Esophagus squamous epithelium (tissue), 4 donors: ENCODE measurements at regions not wholly inside any gene's neighbourhood (a gene's known extent, or its start where the extent isn't known, plus 50 kb on each side); places are given as distances from the start of the nearest gene placed in this dataset.

Source experiments
- POLR2A ChIP-seq, 4 donors: fragments of 450-650 bp; IDR thresholded peaks; one replicate each; pipeline ENCODE4 v1.6.1; 2017; ENCODE audit warnings: antibody characterized with exemption in 4 of 4, mild to moderate bottlenecking in 4 of 4, moderate library complexity in 3 of 4
- TF ChIP-seq, protein P1 (sequence below), 6 experiments: fragments of 450-650 bp in 4 of 6; fragments of 200-600 bp in 2 of 6; sonication (generic) in 2 of 6; IDR thresholded peaks; one replicate each; pipeline ENCODE4 v1.5.1; 2016 to 2019; ENCODE audit warnings: antibody characterized with exemption in 6 of 6, mild to moderate bottlenecking in 4 of 6, moderate library complexity in 4 of 6

DNA sequence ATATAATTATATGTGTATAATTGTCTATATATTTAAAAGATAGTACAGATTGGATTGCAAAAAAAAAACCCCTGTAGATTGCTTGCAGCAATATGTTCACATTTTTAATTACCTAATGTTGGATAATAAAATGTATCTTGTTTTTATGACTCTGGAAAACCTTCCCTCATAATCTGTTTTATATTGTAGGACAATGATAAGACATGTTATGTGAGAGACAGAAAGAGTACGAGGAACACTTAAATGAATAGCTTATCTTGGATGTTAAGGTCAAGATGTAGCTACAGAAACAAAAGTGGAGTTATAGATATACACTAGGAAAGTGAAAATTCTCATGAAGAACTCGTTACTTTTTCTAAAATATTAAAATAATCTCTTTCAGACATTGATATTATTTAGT is 691.6 kb upstream of the IMPG1 start:
- TF ChIP-seq, protein P1, sequence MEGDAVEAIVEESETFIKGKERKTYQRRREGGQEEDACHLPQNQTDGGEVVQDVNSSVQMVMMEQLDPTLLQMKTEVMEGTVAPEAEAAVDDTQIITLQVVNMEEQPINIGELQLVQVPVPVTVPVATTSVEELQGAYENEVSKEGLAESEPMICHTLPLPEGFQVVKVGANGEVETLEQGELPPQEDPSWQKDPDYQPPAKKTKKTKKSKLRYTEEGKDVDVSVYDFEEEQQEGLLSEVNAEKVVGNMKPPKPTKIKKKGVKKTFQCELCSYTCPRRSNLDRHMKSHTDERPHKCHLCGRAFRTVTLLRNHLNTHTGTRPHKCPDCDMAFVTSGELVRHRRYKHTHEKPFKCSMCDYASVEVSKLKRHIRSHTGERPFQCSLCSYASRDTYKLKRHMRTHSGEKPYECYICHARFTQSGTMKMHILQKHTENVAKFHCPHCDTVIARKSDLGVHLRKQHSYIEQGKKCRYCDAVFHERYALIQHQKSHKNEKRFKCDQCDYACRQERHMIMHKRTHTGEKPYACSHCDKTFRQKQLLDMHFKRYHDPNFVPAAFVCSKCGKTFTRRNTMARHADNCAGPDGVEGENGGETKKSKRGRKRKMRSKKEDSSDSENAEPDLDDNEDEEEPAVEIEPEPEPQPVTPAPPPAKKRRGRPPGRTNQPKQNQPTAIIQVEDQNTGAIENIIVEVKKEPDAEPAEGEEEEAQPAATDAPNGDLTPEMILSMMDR (IDR thresholded peaks at IDR 0.05): no peak
- TF ChIP-seq POLR2A (IDR thresholded peaks at IDR 0.05): no peak
